PC-3 (cell line): ENCODE measurements at regions not wholly inside any gene's neighbourhood (a gene's known extent, or its start where the extent isn't known, plus 50 kb on each side); places are given as distances from the start of the nearest gene placed in this dataset.

Experiments used
- CTCF ChIP-seq: fragments of 300-600 bp; sonication (generic); conservative IDR thresholded peaks from 2 replicates; pipeline ENCODE4 v1.5.1; 2017; ENCODE audit warnings: antibody characterized with exemption, low read depth, mild to moderate bottlenecking, low read length
- EZH2 ChIP-seq: fragments of 300-600 bp; sonication (generic); IDR thresholded peaks from one replicate; pipeline ENCODE4 v1.6.1; 2017; ENCODE audit warnings: antibody characterized with exemption, mild to moderate bottlenecking, low read length; ENCODE audit not compliant: unreplicated experiment
- EZH2phosphoT487 ChIP-seq: fragments of 300-600 bp; sonication (generic); IDR thresholded peaks from 2 replicates; pipeline ENCODE4 v1.6.1; 2018; ENCODE audit warnings: mild to moderate bottlenecking, antibody characterized with exemption, low read length, borderline replicate concordance

- no peak for TF ChIP-seq EZH2
- TF ChIP-seq EZH2phosphoT487: no peak
- TF ChIP-seq CTCF: no peak
These were observed 676.6 kb downstream of the TDRD15 start for GRCh38 chr2:21800356-21800755.
